ENCODE measurements at regions not wholly inside any gene's neighbourhood (a gene's known extent, or its start where the extent isn't known, plus 50 kb on each side); places are given as distances from the start of the nearest gene placed in this dataset.

GRCh38 chr18:34280653-34281052, 55.9 kb upstream of the NOL4 start:
- no peak for TF ChIP-seq POLR2A (IDR thresholded peaks at IDR 0.05)
- no peak for TF ChIP-seq CTCF (IDR thresholded peaks at IDR 0.05)

Data from breast epithelium (tissue), 3 donors.